ENCODE measurements at regions not wholly inside any gene's neighbourhood (a gene's known extent, or its start where the extent isn't known, plus 50 kb on each side); places are given as distances from the start of the nearest gene placed in this dataset.

DNA sequence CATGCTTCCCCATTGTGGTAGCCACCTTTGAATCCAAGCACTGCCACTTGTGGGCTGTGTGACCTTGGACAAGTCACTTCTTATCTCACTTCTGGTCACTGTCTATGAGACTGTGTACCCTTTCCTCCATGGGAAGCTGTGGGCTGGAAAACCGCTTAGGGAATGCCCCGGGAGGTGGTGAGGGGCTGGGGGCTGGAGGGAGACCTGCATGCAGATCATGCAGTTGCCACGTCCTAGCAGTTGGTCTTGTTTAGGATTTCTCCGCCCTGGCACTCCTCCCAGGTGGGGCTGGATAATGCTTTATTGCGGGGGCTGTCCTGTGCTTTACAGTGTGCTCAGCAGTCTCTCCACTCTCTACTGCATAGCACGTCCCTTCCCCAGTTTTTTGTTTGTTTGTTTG is 62.9 kb upstream of the OPN4 start (continued):
- TF ChIP-seq MAZ (IDR thresholded peaks at IDR 0.05; ENCODE audit: borderline replicate concordance, low read depth, low read length): no peak
- TF ChIP-seq, protein P1, sequence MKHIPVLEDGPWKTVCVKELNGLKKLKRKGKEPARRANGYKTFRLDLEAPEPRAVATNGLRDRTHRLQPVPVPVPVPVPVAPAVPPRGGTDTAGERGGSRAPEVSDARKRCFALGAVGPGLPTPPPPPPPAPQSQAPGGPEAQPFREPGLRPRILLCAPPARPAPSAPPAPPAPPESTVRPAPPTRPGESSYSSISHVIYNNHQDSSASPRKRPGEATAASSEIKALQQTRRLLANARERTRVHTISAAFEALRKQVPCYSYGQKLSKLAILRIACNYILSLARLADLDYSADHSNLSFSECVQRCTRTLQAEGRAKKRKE (CRISPR knock-in tag; IDR thresholded peaks at IDR 0.05; ENCODE audit: low read depth): no peak

DNA sequence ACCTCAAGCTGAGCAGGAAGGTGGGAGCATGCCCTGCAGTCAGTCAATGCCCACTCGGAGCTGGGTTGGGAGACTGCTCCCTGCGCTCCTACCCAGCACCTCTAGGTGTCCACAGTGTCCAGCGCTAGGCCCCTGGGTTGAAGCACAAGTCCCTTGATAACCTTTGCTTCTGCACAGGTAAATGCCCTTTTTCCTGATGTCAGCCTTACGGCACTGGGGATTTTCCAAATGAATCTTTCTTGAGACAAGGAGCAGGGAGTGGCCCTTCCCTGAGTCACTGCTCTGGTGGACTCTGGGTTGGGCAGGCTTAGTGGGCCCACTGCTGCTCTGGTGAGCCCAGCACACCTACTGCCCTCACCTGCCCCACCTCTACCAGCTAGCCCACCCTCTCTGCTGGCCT is 61.9 kb upstream of the OPN4 start:
- peaks cover 9% of the 10 kb centered on the region; the same call in 2 of the 3 replicates for H3K4me1 ChIP-seq
- no peak overlapping the region; a peak in 1 of 6 replicates for H3K27ac ChIP-seq
- H3K4me3 ChIP-seq: no peak overlapping the region
- ATAC-seq (peak; percentile 81 to 90), DNase-seq (ENCODE audit: low read depth in 1 of 2, low spot score in 1 of 2) (peak in 1 of 2 experiments; percentile 51), FAIRE-seq (no peak)
- TF ChIP-seq RAD21 (conservative IDR thresholded peaks at IDR 0.05 in 1 of 2, IDR thresholded peaks at IDR 0.05 in 1 of 2) (peak; percentile 22 to 55; a peak in 2 of 5 replicates), SREBF2 (IDR thresholded peaks at IDR 0.05) (no peak)
- POLR2A ChIA-PET: no interaction called here
- H3K4me2 ChIP-seq: no peak overlapping the region
- CTCF ChIA-PET: interaction anchor here (1.1 to 12.5 kb wide), 5 partner anchors 8 to 193 kb away, joined by 3 to 143 read pairs (median 6); no protein-coding TSS in a partner anchor
- WGBS (ENCODE audit: missing lambda C conversion rate): 62% methylated on average over 4 of the region's 4 CpGs
- no peaks in the 10 kb centered on the region for H3K9me3 ChIP-seq

DNA sequence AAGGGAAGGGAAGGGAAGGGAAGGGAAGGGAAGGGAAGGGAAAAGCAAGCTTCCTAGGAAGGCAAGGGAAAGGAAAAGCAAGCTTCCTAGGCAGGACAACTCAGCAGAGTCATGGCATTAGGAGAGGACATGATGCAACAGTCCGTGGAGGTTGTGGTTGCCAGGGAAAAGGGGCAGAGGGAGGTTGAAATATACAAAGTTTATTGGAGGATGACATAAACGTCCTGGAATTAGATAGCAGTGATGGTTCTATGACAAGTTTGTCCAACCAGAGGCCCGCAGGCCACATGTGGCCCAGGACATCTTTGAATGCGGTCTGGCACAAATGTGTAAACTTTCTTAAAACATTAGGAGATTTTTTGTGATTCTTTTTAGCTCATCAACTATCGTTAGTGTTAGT is 59.8 kb upstream of the OPN4 start:
- peaks cover 9% of the 10 kb centered on the region; the same call in 2 of the 3 replicates for H3K4me1 ChIP-seq
- H3K27ac ChIP-seq: peak overlapping the region in 1 of 2 experiments; percentile 62; a peak in 4 of 6 replicates
- CTCF ChIA-PET: interaction anchor here (0.6 to 7.0 kb wide), 4 partner anchors 10 to 95 kb away, joined by 3 to 35 read pairs (median 4); no protein-coding TSS in a partner anchor

DNA sequence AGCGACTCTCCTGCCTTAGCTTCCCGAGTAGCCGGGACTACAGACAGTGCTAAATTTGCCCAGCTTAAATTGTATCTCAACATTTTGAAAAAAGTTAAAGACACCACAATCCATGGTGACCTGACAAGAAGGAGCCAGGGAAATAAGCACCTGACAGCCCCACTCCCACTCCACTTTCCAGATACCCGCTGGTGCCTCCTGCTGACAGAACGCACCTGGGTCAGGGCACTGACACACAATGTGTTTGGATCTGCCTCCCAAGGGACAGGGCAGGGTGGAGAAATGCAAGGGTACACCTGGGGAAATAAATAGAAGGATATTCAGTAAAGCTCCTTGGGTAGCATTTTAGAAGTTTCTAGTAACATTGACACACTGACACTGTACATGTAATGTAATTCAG is 58.9 kb upstream of the OPN4 start:
- CTCF ChIA-PET: interaction anchor here (0.8 to 7.0 kb wide), 4 partner anchors 11 to 305 kb away, joined by 3 to 35 read pairs (median 4); no protein-coding TSS in a partner anchor
- no peak overlapping the region for H3K4me2 ChIP-seq
- WGBS (ENCODE audit: missing lambda C conversion rate): 92% methylated on average over 5 of the region's 5 CpGs

More for the DNA sequence above, 59.8 kb upstream of the OPN4 start:
- FAIRE-seq: no peak
- POLR2A ChIA-PET: no interaction called here
- whole genome bisulfite sequencing (ENCODE audit: missing lambda C conversion rate): 59% methylated on average over 5 of the region's 5 CpGs
- H3K9me3 ChIP-seq: no peaks in the 10 kb centered on the region
- peak; percentile 22 to 32; a peak in 2 of 6 replicates for ATAC-seq
- peak in 1 of 2 experiments; percentile 63 for DNase-seq (ENCODE audit: low read depth in 1 of 2, low spot score in 1 of 2)
- H3K4me2 ChIP-seq: 0 out of 3 replicates have a peak overlapping the region, but pooled peaks have one; percentile 26
- TF ChIP-seq CEBPB (IDR thresholded peaks at IDR 0.05): peak in 1 of 2 experiments; percentile 43; a peak in 1 of 4 replicates
- no peak for TF ChIP-seq RAD21 (conservative IDR thresholded peaks at IDR 0.05 in 1 of 2, IDR thresholded peaks at IDR 0.05 in 1 of 2)
- TF ChIP-seq FOSB (CRISPR knock-in tag; IDR thresholded peaks at IDR 0.05): no peak
- H3K4me3 ChIP-seq: no peak overlapping the region

DNA sequence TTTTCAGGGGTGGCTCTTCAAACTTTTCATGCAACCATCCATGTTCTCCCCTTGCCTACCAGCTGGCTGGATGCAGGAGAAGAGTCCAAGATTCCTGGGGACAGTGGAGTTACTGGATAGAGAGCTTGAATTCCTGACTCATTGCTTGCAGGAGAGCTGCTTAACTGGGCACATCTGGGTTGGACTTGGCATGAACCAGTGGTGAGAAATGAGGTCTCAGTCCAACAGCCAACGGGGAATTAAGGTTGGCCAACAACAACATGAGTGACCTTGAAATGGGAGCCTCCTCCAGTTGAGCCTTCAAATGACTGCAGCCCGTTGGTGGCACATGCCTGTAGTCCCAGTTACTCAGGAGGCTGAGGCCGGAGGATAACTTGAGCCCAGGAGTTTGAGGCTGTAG is 58.1 kb upstream of the OPN4 start:
- Histone ChIP-seq H3K4me3 (no peak overlapping the region), H3K9me3 (no peaks in the 10 kb centered on the region), H3K4me1 (peaks cover 9% of the 10 kb centered on the region; the same call in 2 of the 3 replicates), H3K27ac (no peak overlapping the region), H3K4me2 (no peak overlapping the region)
- ATAC-seq (no peak), FAIRE-seq (no peak), DNase-seq (ENCODE audit: low read depth in 1 of 2, low spot score in 1 of 2) (no peak)
- POLR2A ChIA-PET: interaction anchor here (0.6 kb wide), 1 partner anchor 74 kb away, joined by 3 read pairs; no protein-coding TSS in a partner anchor
- TF ChIP-seq BHLHE40 (IDR thresholded peaks at IDR 0.05; ENCODE audit: low read depth, low read length) (no peak), EHMT2 (IDR thresholded peaks at IDR 0.05; ENCODE audit: low read depth) (no peak), FOSB (CRISPR knock-in tag; IDR thresholded peaks at IDR 0.05) (no peak), POLR2AphosphoS2 (conservative IDR thresholded peaks at IDR 0.05; ENCODE audit: low read length) (no peak), FOXS1 (CRISPR knock-in tag; IDR thresholded peaks at IDR 0.05) (no peak), ESRRA (IDR thresholded peaks at IDR 0.05; ENCODE audit: borderline replicate concordance, low read length) (no peak), KDM5A (IDR thresholded peaks at IDR 0.05) (no peak), RNF2 (IDR thresholded peaks at IDR 0.05; ENCODE audit: borderline replicate concordance, low read depth) (no peak), CBX2 (IDR thresholded peaks at IDR 0.05; ENCODE audit: borderline replicate concordance, low read depth) (no peak), ELK1 (IDR thresholded peaks at IDR 0.05; ENCODE audit: low read depth, low read length) (no peak), HDAC2 (IDR thresholded peaks at IDR 0.05) (no peak), MAFK (IDR thresholded peaks at IDR 0.05; ENCODE audit: partially characterized antibody) (no peak)
- TF ChIP-seq, protein P2, sequence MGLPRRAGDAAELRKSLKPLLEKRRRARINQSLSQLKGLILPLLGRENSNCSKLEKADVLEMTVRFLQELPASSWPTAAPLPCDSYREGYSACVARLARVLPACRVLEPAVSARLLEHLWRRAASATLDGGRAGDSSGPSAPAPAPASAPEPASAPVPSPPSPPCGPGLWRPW (IDR thresholded peaks at IDR 0.05): no peak
- CTCF ChIA-PET: interaction anchor here (0.6 to 7.0 kb wide), 5 partner anchors 12 to 1150 kb away, joined by 3 to 35 read pairs (median 4); no protein-coding TSS in a partner anchor
- WGBS (ENCODE audit: missing lambda C conversion rate): 53% methylated on average over 3 of the region's 3 CpGs

More for the DNA sequence above, 58.9 kb upstream of the OPN4 start:
- Histone ChIP-seq H3K9me3 (no peaks in the 10 kb centered on the region), H3K4me3 (no peak overlapping the region), H3K4me1 (peaks cover 9% of the 10 kb centered on the region; the same call in 2 of the 3 replicates), H3K27ac (0 out of 6 replicates have a peak overlapping the region, but pooled peaks of 1 of the 2 experiments have one; percentile 62)
- FAIRE-seq (no peak), DNase-seq (ENCODE audit: low read depth in 1 of 2, low spot score in 1 of 2) (no peak), ATAC-seq (no peak)
- POLR2A ChIA-PET: no interaction called here
- TF ChIP-seq JUN (IDR thresholded peaks at IDR 0.05): no peak
- TF ChIP-seq EHMT2 (IDR thresholded peaks at IDR 0.05; ENCODE audit: low read depth): no peak
- TF ChIP-seq, protein P2 (IDR thresholded peaks at IDR 0.05): no peak
- TF ChIP-seq KDM5A (IDR thresholded peaks at IDR 0.05): no peak
- TF ChIP-seq, protein P3, sequence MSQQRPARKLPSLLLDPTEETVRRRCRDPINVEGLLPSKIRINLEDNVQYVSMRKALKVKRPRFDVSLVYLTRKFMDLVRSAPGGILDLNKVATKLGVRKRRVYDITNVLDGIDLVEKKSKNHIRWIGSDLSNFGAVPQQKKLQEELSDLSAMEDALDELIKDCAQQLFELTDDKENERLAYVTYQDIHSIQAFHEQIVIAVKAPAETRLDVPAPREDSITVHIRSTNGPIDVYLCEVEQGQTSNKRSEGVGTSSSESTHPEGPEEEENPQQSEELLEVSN (IDR thresholded peaks at IDR 0.05; ENCODE audit: borderline replicate concordance, low read depth): no peak
- no peak for TF ChIP-seq ZC3H11A (IDR thresholded peaks at IDR 0.05)
- no peak for TF ChIP-seq EHF (CRISPR knock-in tag; IDR thresholded peaks at IDR 0.05)
